HG03521 (cell line): ENCODE measurements at regions not wholly inside any gene's neighbourhood (a gene's known extent, or its start where the extent isn't known, plus 50 kb on each side); places are given as distances from the start of the nearest gene placed in this dataset.
"Not testable (repeated sequence)": the region's sequence is repeated elsewhere in the genome, so short reads cannot be mapped to it uniquely, and the experiment has no call there.

Experiments
- ATAC-seq: cut with Tn5 transposase; IDR thresholded peaks from one replicate; pipeline ENCODE4 v1.9.1; 2021; ENCODE audit warnings: mild to moderate bottlenecking, moderate library complexity; ENCODE audit not compliant: unreplicated experiment

- no peak for ATAC-seq
Measured at GRCh38 chr1:197985351-197985750, 68.2 kb downstream of the LHX9 start.

- no peak for ATAC-seq
Measured at GRCh38 chr1:197986817-197987216, 69.6 kb downstream of the LHX9 start.

DNA sequence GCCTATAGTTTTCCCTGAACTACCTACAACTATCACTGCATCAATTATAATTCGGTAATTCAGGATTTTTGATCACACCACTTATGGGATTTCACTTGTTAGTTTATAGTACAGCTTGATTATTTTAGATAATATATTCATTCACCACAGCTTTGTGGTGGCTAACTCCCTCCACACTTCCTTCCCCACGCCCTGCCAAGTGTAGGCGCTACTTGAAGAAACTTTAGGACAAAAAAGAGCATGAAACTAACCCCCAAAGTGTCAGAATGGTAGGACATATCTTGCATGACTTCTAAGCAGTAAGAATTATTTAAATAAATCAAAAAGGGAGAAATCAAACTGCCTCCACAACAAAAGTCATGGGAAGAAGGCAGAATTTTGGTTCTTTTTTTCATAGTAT is 70.1 kb downstream of the LHX9 start:
- no peak for ATAC-seq

- ATAC-seq: not testable (repeated sequence)
Measured at GRCh38 chr1:197988581-197988980, 71.4 kb downstream of the LHX9 start.

- ATAC-seq: no peak
Measured at GRCh38 chr1:197989058-197989457, 71.9 kb downstream of the LHX9 start.

- ATAC-seq: no peak
Measured at GRCh38 chr1:197991594-197991993, 74.4 kb downstream of the LHX9 start.

DNA sequence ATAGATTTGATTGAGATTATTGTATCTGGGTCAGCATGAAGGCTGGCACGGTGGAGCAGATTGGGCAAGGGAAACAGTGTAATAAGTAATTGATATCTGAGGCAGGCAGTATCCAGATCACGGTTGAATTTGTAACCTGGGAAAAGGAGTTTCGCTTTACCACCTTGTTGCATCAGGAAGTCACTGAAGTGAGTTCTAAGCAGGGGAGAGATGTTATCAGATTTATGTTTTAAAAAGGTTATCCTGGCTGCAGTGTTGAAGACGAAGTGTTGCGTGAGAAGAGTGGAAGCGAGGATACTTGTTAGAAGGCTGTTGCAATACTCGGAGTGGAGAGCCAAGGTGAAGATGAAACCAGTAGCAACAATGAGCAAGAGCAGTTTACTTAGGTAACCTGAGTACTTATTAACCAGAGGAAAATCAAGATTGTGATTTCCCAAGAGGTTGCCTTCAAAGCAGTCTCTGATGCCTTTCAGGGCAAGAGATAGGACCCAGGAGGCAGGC is 77.8 kb downstream of the LHX9 start:
- ATAC-seq: no peak

GRCh38 chr1:197995408-197996258 is 78.5 kb downstream of the LHX9 start:
- ATAC-seq: no peak

- not testable (repeated sequence) for ATAC-seq
Measured at GRCh38 chr1:197996259-197996512, 79.0 kb downstream of the LHX9 start.

GRCh38 chr1:197998110-197998509 is 80.9 kb downstream of the LHX9 start:
- no peak for ATAC-seq

DNA sequence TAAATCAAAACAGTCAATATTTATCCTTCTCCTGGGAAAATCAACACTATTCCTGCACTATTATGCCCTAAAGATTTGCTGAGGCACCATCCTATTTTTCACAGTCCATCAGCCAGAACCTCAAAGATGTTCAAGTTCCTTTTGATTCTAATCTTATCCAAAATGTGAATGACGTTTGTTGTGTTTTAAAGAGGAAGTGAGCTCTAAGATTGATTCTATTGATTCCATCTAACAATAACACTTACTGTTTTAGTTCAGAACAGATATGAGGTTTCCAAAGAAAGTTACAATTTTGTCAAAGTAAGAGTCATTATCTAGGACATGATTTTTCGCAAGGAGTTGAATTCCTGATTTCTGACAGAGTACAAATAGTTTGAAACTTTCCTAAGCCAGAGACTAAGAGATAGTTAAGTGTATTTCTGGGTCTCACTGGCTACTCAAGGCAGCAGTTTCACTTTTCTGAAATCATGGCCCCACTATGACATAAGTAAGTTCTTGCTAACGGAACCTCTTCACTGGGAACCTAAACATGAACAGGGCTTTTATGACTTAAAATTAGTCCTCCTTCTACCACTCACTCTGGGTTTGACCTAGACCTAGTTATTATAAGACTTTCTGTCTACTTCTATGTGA is 84.7 kb downstream of the LHX9 start:
- no peak for ATAC-seq

DNA sequence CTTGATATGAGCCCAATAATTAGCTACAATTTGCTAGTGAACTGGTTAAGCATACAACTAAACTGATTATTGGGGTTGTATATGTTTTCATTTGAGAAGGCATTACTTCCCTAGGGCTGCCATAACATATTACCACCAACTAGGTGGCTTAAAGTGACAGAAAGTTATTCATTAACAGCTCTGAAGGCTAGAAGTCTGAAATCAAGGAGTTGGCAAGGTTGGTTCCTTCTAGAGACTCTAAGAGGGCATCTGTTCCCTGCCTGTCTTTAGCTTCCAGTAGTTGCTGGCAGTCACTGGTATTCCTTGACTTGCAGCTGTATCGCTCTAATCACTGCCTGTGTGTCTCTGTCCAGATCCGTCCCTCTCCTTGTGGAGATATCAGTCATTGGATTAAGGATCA is 86.3 kb downstream of the LHX9 start:
- ATAC-seq: no peak

DNA sequence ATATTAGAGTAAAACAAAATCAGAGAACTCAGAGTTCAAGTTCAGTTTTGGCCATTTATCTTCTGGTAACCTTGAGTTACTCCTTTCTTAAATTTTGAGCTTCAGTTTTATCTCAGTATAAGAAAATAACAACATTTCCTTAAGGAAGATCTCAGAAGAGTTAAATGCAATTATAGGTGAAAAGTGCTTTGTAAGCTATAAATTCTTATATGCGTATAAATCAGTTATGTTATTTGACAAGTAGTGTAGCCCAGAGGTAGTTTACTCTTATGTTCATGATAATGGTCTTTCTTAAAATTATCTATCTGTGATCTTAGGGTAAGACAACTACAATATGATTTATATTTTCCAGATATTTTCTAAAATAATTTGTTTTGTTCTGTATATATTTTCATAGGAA is 89.8 kb downstream of the LHX9 start:
- no peak for ATAC-seq

DNA sequence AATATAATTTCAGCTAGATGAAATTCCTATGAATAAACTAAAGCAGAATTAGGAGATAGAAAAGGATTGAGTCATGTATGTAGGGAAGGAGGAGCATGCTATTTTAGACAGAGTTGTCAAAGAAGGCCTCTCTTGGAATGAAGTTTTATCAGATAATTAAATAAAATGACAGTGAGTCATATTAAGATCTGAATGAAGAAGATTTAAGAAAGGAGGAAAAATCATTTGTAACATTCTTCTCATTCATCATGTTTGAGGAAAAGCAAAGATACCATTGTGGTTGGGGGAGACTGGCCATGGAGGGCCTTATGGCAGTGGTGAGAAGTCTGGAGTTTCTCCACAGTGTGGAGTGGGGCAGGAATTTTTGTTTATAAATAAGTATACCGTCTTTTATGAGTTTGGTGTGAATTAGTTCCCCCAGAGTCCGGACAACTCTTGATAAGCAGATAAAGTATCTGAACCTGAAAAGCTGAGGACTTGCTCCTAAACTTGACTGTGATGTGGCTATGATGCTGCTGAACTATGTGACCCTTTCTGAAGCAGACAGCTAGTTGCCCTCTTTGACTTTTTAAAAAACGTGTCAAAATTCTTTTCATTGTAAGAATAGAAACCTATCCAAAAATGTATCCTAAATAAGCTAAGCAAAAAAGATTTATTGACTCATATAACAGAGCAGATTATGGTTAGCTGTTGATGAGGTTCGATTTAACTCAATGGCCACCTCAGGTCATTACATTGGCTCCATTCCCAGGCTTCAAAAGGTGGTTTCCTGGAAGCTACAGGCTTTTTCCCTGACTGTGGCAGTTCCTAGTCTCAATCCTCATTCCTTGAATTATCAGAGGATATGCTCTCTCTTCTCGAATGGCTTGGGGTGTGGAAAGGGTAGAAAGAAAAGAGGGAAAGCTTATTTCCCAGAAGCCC is 90.8 kb downstream of the LHX9 start:
- ATAC-seq: no peak

DNA sequence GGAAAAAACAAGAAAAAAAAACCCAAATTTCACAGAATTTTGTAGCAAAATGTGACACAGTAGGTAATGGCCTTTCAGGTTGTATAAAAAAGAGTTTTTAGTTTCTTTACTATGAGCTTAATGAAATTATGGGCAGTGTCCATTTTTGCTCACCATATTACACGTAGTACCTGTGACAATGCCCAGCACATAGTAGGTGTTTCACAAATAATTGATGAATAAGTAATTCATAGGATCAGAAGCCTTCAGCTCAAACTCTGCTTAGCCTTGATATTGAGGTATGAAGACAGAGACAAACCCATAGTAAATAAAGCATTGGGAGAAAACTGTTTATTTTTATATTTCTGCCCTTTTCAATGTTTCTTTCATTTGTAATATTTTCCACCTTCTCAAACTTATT is 97.2 kb downstream of the LHX9 start:
- ATAC-seq: no peak

DNA sequence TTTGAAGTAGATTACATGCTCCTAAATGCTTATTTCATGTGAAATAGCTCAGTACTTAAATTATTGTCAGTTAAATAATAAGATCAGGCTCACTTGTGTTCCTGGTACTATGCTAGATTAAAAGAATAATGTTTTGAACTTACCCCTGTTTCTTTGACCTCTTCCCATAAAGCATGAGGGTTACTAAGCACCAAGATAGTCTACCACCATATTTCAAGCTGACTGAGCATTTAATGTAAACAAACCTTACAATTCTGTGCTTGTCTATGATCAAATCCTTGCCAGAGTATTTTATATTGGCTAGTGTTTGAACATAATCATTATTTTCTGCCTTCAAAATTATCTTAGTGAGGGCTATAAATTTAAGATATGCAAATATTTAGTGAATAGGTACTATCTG is 98.1 kb downstream of the LHX9 start:
- no peak for ATAC-seq

GRCh38 chr1:198018529-198018928 is 101.4 kb downstream of the LHX9 start:
- ATAC-seq: no peak

GRCh38 chr1:198019126-198019525 is 102.0 kb downstream of the LHX9 start:
- ATAC-seq: no peak

DNA sequence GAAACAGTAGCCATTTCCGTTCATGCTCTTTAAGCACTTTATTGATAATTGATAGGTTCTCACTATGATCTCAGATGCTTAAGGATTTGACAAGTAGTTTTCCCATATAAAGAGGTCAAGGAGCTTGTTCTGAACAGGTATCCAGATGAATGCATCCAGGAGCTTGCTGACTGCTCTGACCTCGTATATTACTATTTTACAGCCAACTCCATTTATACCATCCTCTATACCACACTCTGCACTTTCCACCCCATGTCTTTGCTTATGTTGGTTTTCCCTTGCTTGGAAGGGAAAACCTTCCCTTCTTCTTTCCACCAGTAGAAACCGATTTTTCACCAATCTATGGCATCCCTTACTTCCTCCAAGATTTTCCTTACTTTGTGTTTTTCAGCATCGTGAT is 107.2 kb downstream of the LHX9 start:
- ATAC-seq: no peak

GRCh38 chr1:198024782-198025181 is 107.6 kb downstream of the LHX9 start:
- ATAC-seq: no peak

DNA sequence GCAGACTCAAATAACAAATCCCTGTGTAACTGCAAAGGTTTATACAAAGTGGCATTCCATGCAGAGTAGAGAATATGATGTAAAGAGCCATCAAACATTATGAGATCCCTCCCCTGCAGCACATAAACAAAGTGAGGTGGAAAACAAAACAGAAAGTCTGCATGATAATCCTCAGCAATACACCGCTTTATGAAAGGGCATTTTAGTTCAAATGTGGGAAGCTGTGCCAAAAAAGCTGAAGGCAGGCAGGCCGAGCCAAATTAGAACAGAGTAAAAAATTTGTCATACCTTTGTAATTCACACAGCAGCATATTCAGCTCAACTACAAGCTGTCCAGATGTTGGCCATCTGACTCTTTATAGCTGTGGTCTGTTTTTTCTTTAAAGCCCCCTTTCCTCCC is 113.5 kb downstream of the LHX9 start:
- no peak for ATAC-seq

- ATAC-seq: no peak
Measured at GRCh38 chr1:198031086-198031485, 113.9 kb downstream of the LHX9 start.
